Spinal cord (tissue), 9 donors: ENCODE measurements at regions not wholly inside any gene's neighbourhood (a gene's known extent, or its start where the extent isn't known, plus 50 kb on each side); places are given as distances from the start of the nearest gene placed in this dataset.
"Not testable (repeated sequence)": the region's sequence is repeated elsewhere in the genome, so short reads cannot be mapped to it uniquely, and the experiment has no call there.

Experiments
- DNase-seq, 6 donors: peaks; one replicate each; pipeline versions ENCODE4 v3.0.0 to v3.0.0-alpha.2; 2013 to 2015; ENCODE audit warnings: low spot score in 6 of 6, low read depth in 4 of 6
- H3K27ac ChIP-seq: one replicate; pipeline ENCODE4 v1.5.1; 2013; ENCODE audit warnings: low read depth, low read length, control low read depth
- H3K27me3 ChIP-seq: one replicate; pipeline ENCODE4 v1.6.1; 2013; ENCODE audit warnings: low read length; ENCODE audit not compliant: control insufficient read depth, insufficient read depth
- H3K36me3 ChIP-seq: one replicate; pipeline ENCODE4 v1.6.1; 2013; ENCODE audit warnings: low read length; ENCODE audit not compliant: control insufficient read depth, insufficient read depth
- H3K4me1 ChIP-seq: one replicate; pipeline ENCODE4 v1.6.1; 2013; ENCODE audit warnings: low read length; ENCODE audit not compliant: control insufficient read depth, insufficient read depth
- H3K4me3 ChIP-seq: one replicate; pipeline ENCODE4 v1.5.1; 2013; ENCODE audit warnings: low read depth, low read length, control low read depth
- H3K9me3 ChIP-seq: one replicate; pipeline ENCODE4 v1.6.1; 2013; ENCODE audit warnings: low read length; ENCODE audit not compliant: control insufficient read depth, insufficient read depth
- WGBS: methylation state at CpG from one replicate; pipeline ENCODE4 v1.1.5; 2013; ENCODE audit warnings: missing lambda C conversion rate; ENCODE audit not compliant: insufficient coverage; 5-methylcytosine and 5-hydroxymethylcytosine counted together
- donor health status: healthy.

- Histone ChIP-seq H3K9me3 (no peaks in the 10 kb centered on the region), H3K4me1 (no peaks in the 10 kb centered on the region), H3K36me3 (no peaks in the 10 kb centered on the region), H3K27ac (no peak overlapping the region), H3K4me3 (no peak overlapping the region), H3K27me3 (no peaks in the 10 kb centered on the region)
- WGBS: 67% methylated on average over 1 of the region's 7 CpGs
- DNase-seq: peak in 1 of 6 donors; percentile 29
Observed at GRCh38 chr5:98319299-98320011, 454.0 kb upstream of the RGMB start.

DNA sequence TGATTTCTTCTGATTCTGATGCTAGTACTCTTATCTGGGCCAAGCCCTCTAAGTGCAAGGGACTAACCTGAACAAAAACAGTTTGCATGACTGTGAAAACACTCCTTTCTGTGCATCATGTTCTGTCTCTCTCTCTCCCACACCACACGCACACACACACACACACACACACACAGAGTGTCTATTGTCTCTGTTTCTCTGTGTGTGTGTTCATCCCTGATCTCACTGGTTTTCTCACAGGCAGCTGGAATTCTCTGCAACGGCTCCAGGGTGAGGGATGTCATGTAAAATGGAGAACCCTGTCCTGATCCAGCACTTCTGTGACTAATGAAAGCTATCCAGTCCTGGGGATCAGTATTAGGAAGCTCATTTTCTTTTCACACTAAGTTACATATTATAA is 453.1 kb upstream of the RGMB start:
- no peak overlapping the region for H3K27ac ChIP-seq
- WGBS: no CpG with 5 or more reads among the region's 2 CpGs
- no peaks in the 10 kb centered on the region for H3K36me3 ChIP-seq
- no peak overlapping the region for H3K4me3 ChIP-seq
- H3K9me3 ChIP-seq: no peaks in the 10 kb centered on the region
- no peaks in the 10 kb centered on the region for H3K4me1 ChIP-seq
- H3K27me3 ChIP-seq: no peaks in the 10 kb centered on the region
- DNase-seq: no peak

DNA sequence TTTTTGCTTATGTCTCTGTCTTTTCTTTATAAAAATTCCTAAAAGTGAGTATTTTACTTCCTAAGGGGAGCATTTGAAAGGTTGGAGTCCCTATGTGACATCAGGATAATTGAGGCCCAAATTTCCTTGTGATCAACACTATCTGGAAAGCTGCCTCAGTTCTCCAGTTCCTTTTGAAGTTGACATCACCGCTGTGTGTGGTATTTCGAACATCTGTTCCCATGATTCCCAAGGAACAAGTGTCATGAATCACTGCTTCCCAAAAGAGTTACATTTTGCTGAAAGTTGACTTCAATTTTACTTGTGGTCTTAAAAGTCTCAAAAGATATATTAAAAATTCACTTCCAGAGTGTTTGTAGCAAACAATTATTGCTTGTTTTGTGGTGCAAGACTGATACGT is 452.1 kb upstream of the RGMB start:
- WGBS: 90% methylated on average over 2 of the region's 3 CpGs
- no peaks in the 10 kb centered on the region for H3K36me3 ChIP-seq
- no peak for DNase-seq
- H3K9me3 ChIP-seq: no peaks in the 10 kb centered on the region
- no peak overlapping the region for H3K4me3 ChIP-seq
- no peaks in the 10 kb centered on the region for H3K27me3 ChIP-seq
- no peaks in the 10 kb centered on the region for H3K4me1 ChIP-seq
- H3K27ac ChIP-seq: no peak overlapping the region

DNA sequence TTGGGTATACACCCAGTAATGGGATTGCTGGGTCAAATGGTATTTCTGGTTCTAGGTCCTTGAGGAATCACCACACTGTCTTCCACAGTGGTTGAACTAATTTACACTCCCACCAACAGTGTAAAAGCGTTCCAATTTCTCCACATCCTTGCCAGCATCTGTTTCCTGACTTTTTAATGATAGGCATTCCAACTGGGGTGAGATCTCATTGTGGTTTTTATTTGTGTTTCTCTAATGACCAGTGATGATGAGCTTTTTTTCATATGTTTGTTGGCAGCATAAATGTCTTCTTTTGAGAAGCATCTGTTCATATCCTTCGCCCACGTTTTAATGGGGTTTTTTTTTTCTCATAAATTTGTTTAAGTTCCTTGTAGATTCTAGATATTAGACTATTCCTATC is 448.3 kb upstream of the RGMB start:
- no CpG with 5 or more reads among the region's 3 CpGs for WGBS
- H3K36me3 ChIP-seq, H3K27ac ChIP-seq, DNase-seq, H3K27me3 ChIP-seq, H3K9me3 ChIP-seq, H3K4me1 ChIP-seq, H3K4me3 ChIP-seq: not testable (repeated sequence)

- no peaks in the 10 kb centered on the region for H3K36me3 ChIP-seq
- peaks cover 2% of the 10 kb centered on the region for H3K9me3 ChIP-seq
- H3K4me1 ChIP-seq: no peaks in the 10 kb centered on the region
- H3K27ac ChIP-seq: no peak overlapping the region
- no peaks in the 10 kb centered on the region for H3K27me3 ChIP-seq
- no peak for DNase-seq
- no peak overlapping the region for H3K4me3 ChIP-seq
Observed at GRCh38 chr5:98328015-98328414, 445.4 kb upstream of the RGMB start.

- WGBS: no CpG with 5 or more reads among the region's 1 CpG
- no peaks in the 10 kb centered on the region for H3K36me3 ChIP-seq
- no peaks in the 10 kb centered on the region for H3K27me3 ChIP-seq
- no peak for DNase-seq
- H3K4me3 ChIP-seq: no peak overlapping the region
- no peak overlapping the region for H3K27ac ChIP-seq
- H3K4me1 ChIP-seq: no peaks in the 10 kb centered on the region
- H3K9me3 ChIP-seq: peaks cover 4% of the 10 kb centered on the region
Observed at GRCh38 chr5:98330871-98331270, 442.6 kb upstream of the RGMB start.

GRCh38 chr5:98333921-98334320 is 439.5 kb upstream of the RGMB start:
- no peak for DNase-seq
- Histone ChIP-seq H3K9me3 (peaks cover 4% of the 10 kb centered on the region), H3K27me3 (no peaks in the 10 kb centered on the region), H3K27ac (no peak overlapping the region), H3K4me1 (no peaks in the 10 kb centered on the region), H3K4me3 (no peak overlapping the region), H3K36me3 (no peaks in the 10 kb centered on the region)

GRCh38 chr5:98334946-98335345 is 438.5 kb upstream of the RGMB start:
- Histone ChIP-seq H3K27me3 (no peaks in the 10 kb centered on the region), H3K36me3 (no peaks in the 10 kb centered on the region), H3K9me3 (peaks cover 4% of the 10 kb centered on the region), H3K4me1 (no peaks in the 10 kb centered on the region), H3K27ac (no peak overlapping the region), H3K4me3 (no peak overlapping the region)
- no CpG with 5 or more reads among the region's 6 CpGs for WGBS
- DNase-seq: no peak

- no peak overlapping the region for H3K27ac ChIP-seq
- DNase-seq: no peak
- no peaks in the 10 kb centered on the region for H3K9me3 ChIP-seq
- no peaks in the 10 kb centered on the region for H3K36me3 ChIP-seq
- no peak overlapping the region for H3K4me3 ChIP-seq
- no peaks in the 10 kb centered on the region for H3K4me1 ChIP-seq
- 98% methylated on average over 19 of the region's 21 CpGs for WGBS
- H3K27me3 ChIP-seq: no peaks in the 10 kb centered on the region
Observed at GRCh38 chr5:98339141-98339848, 434.2 kb upstream of the RGMB start.
